Liver (tissue), 3 donors: ENCODE measurements at regions not wholly inside any gene's neighbourhood (a gene's known extent, or its start where the extent isn't known, plus 50 kb on each side); places are given as distances from the start of the nearest gene placed in this dataset.

Source experiments
- GABPA ChIP-seq, 2 donors: IDR thresholded peaks in 1 of 2; conservative IDR thresholded peaks in 1 of 2; 2 replicates each; pipeline ENCODE4 v1.6.1; 2016; ENCODE audit warnings: antibody characterized with exemption in 2 of 2, mild to moderate bottlenecking in 1 of 2, moderate library complexity in 1 of 2
- JUND ChIP-seq, 2 donors: IDR thresholded peaks; 2 replicates each; pipeline ENCODE4 v1.6.1; 2016; ENCODE audit warnings: antibody characterized with exemption in 2 of 2
- YY1 ChIP-seq: IDR thresholded peaks from 2 replicates; pipeline ENCODE4 v1.6.1; 2016; ENCODE audit warnings: antibody characterized with exemption, mild to moderate bottlenecking
- TF ChIP-seq, protein P1 (sequence below): fragments of 150-350 bp; IDR thresholded peaks from 2 replicates; pipeline ENCODE4 v1.5.1; 2017; ENCODE audit warnings: improper control_type of control experiment, low read depth, low read length; ENCODE audit not compliant: missing input control
- TF ChIP-seq, protein P2 (sequence below): IDR thresholded peaks from 2 replicates; pipeline ENCODE4 v1.6.1; 2016; ENCODE audit warnings: antibody characterized with exemption
- donor health status: healthy.
- donor health status: healthy.

DNA sequence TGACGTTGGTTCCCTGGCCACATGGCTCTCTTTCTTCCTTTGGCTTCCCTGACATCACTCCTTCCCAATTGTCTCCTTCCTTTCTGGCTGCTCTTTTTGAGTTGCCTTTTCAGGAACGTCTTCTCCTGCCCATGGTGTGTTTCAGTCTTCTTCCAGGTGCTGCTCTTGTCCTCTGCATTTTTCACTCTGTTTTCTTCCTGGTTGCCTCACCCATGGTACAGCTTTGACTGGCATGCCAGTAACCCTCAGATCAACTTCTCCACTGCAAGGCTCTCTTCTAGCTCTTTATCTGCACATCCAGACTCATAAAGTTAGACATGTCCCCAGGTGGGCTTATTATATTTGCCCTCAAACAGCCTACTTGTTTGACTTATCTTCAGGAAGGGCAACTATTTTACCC is 91.0 kb upstream of the ANKH start:
- TF ChIP-seq, protein P1, sequence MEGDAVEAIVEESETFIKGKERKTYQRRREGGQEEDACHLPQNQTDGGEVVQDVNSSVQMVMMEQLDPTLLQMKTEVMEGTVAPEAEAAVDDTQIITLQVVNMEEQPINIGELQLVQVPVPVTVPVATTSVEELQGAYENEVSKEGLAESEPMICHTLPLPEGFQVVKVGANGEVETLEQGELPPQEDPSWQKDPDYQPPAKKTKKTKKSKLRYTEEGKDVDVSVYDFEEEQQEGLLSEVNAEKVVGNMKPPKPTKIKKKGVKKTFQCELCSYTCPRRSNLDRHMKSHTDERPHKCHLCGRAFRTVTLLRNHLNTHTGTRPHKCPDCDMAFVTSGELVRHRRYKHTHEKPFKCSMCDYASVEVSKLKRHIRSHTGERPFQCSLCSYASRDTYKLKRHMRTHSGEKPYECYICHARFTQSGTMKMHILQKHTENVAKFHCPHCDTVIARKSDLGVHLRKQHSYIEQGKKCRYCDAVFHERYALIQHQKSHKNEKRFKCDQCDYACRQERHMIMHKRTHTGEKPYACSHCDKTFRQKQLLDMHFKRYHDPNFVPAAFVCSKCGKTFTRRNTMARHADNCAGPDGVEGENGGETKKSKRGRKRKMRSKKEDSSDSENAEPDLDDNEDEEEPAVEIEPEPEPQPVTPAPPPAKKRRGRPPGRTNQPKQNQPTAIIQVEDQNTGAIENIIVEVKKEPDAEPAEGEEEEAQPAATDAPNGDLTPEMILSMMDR: no peak
- TF ChIP-seq JUND (IDR thresholded peaks at IDR 0.05) (no peak), YY1 (no peak), GABPA (IDR thresholded peaks at IDR 0.05 in 1 of 2, conservative IDR thresholded peaks at IDR 0.05 in 1 of 2) (no peak)
- TF ChIP-seq, protein P2, sequence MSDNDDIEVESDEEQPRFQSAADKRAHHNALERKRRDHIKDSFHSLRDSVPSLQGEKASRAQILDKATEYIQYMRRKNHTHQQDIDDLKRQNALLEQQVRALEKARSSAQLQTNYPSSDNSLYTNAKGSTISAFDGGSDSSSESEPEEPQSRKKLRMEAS: no peak
